Vagina (tissue), 2 donors: ENCODE measurements at regions not wholly inside any gene's neighbourhood (a gene's known extent, or its start where the extent isn't known, plus 50 kb on each side); places are given as distances from the start of the nearest gene placed in this dataset.

Experiments
- POLR2A ChIP-seq, 2 donors: fragments of 450-650 bp; IDR thresholded peaks; one replicate each; pipeline ENCODE4 v1.6.1; 2017; ENCODE audit warnings: antibody characterized with exemption in 2 of 2, mild to moderate bottlenecking in 2 of 2, moderate library complexity in 2 of 2
- POLR2AphosphoS5 ChIP-seq, 2 donors: sonication (generic); formaldehyde crosslinking; IDR thresholded peaks; one replicate each; pipeline ENCODE4 v1.9.0; 2017; ENCODE audit warnings: antibody characterized with exemption in 2 of 2, mild to moderate bottlenecking in 2 of 2, low read depth in 1 of 2; ENCODE audit not compliant: insufficient read depth in 1 of 2
- TF ChIP-seq, protein P1 (sequence below), 3 experiments: fragments of 450-650 bp in 2 of 3; fragments of 200-600 bp in 1 of 3; sonication (generic) in 1 of 3; IDR thresholded peaks; one replicate each; pipeline ENCODE4 v1.5.1; 2017 to 2019; ENCODE audit warnings: antibody characterized with exemption in 3 of 3, mild to moderate bottlenecking in 2 of 3, moderate library complexity in 2 of 3

DNA sequence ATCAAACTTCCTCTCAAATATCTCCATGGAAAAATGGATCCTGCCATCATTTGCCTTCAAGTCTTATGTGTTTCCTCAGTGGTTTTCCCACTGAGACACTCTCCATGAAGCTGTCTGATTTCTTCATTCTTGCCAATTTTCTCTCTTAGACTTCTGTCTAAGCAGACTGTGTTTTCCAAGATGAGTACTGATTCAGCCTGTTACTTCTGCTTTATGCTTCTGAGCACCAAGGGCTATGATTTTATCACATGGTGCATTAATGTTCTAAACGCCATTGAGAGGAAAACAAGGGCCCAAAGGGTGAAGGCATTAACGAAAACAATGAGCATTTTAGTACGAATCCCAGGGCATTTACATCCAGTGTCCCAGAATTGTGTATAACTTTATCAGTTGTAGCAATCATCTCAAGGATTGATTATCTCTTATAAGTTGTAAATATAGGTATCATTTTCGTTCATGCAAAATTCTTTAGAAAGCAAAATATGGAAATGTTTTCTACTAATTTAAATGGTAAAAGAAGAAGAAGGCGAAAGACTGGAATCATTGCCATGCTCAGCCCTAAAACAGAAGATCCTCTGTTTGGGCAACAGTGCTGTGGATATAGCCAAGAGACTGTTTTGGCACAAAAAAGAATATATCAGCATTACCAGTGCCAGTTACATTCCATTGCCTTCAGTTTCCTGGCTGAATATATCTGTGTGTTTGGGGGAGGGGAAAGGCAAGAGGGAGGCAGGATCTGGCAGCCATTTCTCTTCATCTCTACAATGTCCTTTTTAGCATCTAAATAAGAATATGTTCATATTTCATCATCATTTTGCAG is 537.6 kb downstream of the ANXA1 start:
- TF ChIP-seq, protein P1, sequence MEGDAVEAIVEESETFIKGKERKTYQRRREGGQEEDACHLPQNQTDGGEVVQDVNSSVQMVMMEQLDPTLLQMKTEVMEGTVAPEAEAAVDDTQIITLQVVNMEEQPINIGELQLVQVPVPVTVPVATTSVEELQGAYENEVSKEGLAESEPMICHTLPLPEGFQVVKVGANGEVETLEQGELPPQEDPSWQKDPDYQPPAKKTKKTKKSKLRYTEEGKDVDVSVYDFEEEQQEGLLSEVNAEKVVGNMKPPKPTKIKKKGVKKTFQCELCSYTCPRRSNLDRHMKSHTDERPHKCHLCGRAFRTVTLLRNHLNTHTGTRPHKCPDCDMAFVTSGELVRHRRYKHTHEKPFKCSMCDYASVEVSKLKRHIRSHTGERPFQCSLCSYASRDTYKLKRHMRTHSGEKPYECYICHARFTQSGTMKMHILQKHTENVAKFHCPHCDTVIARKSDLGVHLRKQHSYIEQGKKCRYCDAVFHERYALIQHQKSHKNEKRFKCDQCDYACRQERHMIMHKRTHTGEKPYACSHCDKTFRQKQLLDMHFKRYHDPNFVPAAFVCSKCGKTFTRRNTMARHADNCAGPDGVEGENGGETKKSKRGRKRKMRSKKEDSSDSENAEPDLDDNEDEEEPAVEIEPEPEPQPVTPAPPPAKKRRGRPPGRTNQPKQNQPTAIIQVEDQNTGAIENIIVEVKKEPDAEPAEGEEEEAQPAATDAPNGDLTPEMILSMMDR (IDR thresholded peaks at IDR 0.05): no peak
- no peak for TF ChIP-seq POLR2AphosphoS5 (IDR thresholded peaks at IDR 0.05; ENCODE audit: insufficient read depth in 1 of 2, low read depth in 1 of 2)
- no peak for TF ChIP-seq POLR2A (IDR thresholded peaks at IDR 0.05)
